GM21723 (cell line): ENCODE measurements at regions not wholly inside any gene's neighbourhood (a gene's known extent, or its start where the extent isn't known, plus 50 kb on each side); places are given as distances from the start of the nearest gene placed in this dataset.

Source experiments
- ATAC-seq: cut with Tn5 transposase; IDR thresholded peaks from one replicate; pipeline ENCODE4 v1.9.1; 2021; ENCODE audit warnings: mild to moderate bottlenecking, moderate library complexity; ENCODE audit not compliant: unreplicated experiment

- ATAC-seq: no peak
Observed at GRCh38 chr10:78993261-78993945, 75.4 kb upstream of the ZMIZ1 start.

- no peak for ATAC-seq
Observed at GRCh38 chr10:78995987-78996791, 72.6 kb upstream of the ZMIZ1 start.

DNA sequence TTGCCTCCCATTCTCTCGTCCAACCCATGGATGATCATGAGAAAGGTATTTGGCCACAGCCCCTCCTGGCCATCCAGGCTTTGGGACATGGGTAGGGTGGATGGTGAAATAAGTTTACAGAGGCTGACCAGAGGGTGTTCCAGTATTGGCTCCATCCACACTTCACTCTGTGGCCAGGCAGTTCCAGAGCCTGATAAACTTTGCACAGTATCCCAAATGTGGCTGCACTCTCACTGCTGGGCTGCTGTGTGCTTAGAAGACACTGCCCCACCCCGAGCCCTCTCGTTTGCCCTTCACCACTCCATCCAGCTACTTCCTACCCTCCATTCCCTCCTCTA lies 72.0 kb upstream of the ZMIZ1 start:
- no peak for ATAC-seq

- ATAC-seq: no peak
Observed at GRCh38 chr10:78997635-78998618, 70.8 kb upstream of the ZMIZ1 start.

DNA sequence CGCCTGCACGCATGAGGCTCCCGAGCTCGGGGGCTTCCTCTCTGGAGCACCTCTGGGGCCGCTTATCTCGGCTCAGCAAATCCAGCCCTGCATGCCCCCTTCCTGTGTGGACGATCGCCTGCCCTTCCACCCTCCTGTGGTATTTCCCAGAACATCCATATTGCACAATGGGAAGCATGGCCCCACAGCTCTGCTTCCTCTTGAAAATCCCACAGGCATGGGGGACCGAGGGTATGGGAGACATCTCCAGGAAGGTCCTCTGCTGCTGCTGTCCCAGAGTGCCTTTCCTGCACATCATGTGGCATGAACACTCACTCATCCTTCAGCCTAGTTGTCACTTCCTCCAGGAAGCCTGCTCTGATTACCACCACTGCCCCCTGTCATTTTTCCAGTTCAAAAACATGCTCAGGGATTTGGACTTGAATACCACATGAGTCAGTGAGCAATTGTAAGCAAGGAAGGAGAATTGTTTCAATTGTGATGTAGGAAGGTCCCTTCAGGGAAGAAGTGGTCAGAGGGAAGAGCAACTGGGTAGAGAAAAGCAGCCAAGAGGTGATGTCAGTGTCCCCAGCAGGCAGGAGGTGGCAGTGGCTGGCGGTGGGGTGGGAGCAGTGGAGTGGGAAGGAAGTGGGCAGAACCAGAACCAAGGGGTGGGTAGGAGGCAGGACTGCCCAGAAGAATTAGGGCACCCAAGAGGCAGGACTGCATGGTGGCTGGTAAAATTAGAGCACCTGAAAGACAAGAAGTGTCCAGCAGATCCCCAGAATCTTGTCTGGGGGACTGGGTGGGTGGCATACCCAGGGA lies 67.5 kb upstream of the ZMIZ1 start:
- no peak for ATAC-seq

- no peak for ATAC-seq
Observed at GRCh38 chr10:79002336-79002735, 66.4 kb upstream of the ZMIZ1 start.

DNA sequence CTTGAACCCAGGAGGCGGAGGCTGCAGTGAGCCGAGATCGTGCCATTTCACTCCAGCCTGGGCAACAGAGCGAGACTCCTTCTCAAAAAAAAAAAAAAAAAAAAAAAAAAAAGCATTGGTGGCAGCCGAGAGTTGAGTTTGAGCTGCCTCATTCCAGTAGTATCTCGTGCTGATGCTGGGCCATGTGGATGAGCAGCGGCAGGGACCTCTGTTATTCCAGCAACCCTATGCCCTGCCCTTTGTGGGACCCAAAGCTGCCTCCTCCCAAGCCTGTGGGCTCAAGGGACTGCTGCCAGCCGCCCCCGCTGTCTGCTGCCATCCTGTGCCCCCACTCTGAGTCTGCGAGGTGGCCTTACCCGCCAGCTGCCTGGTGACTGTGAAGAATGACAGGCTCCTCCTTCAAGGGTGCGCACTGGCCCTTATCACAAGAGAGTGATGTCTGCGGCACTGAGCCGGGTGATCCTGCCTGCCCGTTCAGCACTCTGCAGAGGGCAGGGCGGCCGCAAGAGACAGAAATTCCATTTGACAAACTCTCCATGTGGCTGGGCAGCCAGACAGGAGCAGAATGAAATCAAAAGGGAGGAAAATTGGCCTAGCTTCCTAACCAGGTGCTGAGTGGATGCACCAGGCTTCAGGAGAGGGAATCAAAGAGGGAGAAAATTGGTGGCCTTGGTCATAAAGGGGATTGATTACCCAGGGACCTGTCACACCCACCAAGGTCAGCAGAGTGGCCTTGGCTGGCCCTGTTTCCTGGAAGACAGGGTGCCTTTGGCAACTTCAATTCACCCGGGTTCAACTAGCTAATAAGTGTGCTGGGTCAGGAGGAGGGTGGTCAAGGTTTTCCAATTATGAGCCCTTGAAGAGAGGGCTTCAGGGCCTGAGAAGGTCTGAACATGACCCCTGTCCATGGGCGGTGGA lies 65.3 kb upstream of the ZMIZ1 start:
- ATAC-seq: no peak

DNA sequence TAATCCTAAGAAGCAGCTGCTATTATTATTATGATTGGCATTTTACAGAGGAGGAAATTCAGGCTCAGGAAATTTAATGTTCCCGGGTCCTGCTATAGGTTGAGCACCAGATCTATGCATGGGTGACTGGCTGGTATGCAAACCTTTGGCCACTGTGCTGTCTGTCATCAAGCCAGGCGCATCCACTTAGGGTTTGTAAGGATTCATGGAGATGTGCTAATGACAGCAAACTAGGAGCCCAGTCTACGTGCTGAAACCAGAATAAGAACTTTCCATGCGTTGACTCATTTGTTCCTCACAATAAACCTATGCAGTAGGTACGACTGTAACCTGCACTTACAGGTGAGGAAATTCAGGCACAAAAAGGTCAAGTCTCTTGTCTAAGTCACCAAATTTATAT lies 64.5 kb upstream of the ZMIZ1 start:
- ATAC-seq: no peak

GRCh38 chr10:79005126-79005810 lies 63.5 kb upstream of the ZMIZ1 start:
- ATAC-seq: no peak

DNA sequence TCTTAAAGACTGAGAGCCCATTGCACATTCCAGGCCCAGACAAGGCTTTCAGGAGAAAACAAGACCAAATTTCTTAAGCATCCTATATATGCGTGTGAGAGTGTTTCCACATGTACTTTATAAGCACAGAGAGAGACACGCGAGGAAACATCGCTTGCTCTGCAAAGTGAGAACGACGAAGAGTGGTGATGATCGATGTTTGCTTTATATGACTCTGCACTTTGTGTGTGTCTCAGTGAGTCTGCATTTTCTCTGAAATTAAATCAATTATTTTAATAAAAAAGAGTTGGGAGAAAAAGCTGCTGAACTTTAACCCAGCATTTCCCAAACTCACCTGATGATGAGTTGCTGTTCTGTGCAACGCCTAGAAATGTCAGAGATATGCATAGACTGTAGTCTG lies 61.7 kb upstream of the ZMIZ1 start:
- no peak for ATAC-seq

DNA sequence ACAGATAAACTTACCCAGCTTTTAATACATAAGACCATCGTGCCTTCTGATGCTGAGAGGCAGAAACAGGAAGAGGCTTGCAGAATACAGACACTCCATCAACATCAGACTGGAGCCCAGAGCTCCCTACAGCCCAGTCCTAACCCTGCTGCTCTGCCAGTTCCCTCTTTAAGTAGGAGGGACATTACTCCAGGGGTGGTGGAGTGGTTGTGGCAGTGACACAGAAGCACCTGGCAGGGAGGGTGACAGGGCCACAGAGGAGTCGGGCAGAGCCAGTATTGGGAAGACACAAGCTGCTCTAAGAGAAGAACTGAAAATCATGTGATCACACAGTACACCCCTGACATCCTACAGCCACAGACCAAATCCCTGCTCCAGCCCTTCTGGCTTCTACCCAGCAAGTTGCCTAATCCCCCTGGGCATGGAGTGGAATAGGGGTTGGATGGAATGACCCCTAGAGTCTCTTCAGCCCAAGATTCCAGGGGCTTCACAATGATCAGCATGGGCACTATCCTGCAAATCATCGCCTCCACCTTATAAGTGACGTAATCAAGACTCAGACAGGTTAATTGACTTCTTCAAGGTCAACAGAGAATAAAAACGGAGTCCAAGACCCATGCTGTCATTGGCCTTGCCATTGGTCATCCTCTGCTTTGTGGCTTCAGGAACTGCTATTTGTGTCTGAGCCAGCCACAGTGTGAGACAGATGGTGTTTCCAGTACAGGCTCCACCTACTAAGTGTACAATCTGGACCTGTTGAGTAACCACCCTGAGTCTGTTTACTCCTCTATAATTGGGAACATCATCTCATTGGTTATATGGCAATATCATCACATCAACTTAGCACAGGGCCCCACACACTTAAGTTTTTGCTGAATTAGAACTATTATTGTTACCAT lies 61.1 kb upstream of the ZMIZ1 start:
- ATAC-seq: no peak

- no peak for ATAC-seq
Observed at GRCh38 chr10:79009145-79009544, 59.6 kb upstream of the ZMIZ1 start.

- no peak for ATAC-seq
Observed at GRCh38 chr10:79012567-79012966, 56.2 kb upstream of the ZMIZ1 start.

DNA sequence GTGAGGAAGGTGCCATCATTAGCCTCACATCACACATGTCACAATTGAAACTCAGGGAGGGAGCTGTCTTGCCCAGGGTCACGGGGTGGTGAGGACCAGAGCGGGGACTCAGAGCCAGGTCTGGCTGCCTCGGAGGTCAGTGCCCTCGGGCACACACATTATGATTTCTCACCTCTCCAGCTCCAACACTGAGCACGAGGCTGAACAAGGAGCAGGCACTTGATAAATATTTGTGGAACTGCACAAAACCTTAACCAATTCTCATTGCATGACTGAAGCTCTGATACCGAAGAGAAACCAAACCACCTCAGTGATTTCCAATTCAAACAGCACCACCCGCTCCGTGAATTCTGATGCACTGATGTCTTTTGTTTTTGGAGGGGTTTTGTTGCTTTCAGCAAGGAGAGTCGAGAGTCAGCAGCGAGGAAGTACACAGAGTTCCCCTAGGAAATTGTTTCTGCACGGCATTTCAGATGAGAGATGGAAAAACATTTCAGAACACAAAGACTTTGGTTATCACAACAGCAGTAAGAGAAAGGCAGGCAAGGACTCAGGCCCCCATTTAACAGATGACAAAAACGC lies 55.3 kb upstream of the ZMIZ1 start:
- no peak for ATAC-seq

- ATAC-seq: no peak
Observed at GRCh38 chr10:79014796-79015195, 54.0 kb upstream of the ZMIZ1 start.

DNA sequence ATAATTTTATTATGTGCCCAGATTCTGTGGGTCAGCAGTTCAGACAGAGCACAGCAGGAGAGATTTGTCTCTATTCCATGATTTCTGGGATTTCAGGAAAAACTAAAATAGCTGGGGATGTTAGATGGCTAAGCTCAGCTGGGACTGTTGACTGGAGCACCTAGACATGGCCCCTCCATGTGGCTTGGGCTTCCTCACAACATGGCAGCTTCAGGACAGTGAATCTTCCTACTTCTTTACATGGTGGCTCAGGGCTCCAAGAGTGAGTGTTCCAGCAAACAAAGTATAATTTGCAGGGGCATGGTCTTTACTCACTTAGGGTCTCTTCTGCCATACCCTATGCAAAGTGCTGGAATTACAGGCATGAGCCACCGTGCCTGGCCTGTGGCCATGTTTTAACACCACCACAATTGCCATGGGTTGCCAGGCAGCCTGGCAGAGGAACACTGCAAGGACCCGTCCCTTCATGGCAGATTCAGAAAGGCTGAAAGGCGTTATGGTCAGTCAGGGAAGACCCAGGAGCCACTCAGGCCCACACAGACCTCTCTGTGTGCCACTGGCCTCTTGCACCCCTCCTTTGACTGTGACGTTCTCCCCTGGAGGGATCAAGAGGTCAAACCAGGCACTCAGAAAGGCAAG lies 50.8 kb upstream of the ZMIZ1 start:
- ATAC-seq: no peak

DNA sequence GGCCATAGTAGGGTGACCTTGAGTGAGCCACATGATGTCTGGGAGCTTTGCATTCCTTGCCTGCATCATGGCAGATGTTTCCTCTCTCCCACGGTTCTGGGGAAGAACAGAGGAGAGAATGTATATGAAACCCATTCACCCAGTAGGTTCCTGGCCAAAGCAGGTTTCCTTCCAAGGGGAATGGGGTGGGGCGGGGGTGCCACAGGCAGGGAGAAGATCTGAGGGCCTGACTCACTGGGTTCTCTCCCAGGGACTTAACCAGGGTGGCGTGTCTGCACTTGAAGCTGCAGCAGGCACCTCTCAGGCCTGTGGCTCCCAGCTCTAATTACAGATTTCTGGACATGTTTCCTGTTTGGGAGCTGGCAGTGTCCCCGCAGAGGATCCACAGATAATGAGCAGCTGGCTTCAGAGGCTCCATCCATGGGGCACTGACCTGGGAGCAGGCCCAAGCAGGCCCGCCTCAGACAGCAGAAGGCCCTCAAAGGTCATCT lies 50.2 kb upstream of the ZMIZ1 start:
- ATAC-seq: no peak
